HG02970 (cell line): ENCODE measurements at regions not wholly inside any gene's neighbourhood (a gene's known extent, or its start where the extent isn't known, plus 50 kb on each side); places are given as distances from the start of the nearest gene placed in this dataset.

ENCODE experiments used
- ATAC-seq: cut with Tn5 transposase; IDR thresholded peaks from one replicate; pipeline ENCODE4 v1.9.1; 2021; ENCODE audit warnings: mild to moderate bottlenecking, moderate library complexity, moderate number of reproducible peaks; ENCODE audit not compliant: unreplicated experiment, low FRiP score

- no peak for ATAC-seq
Measured at GRCh38 chr4:35900286-35901243, 343.7 kb downstream of the ARAP2 start.

DNA sequence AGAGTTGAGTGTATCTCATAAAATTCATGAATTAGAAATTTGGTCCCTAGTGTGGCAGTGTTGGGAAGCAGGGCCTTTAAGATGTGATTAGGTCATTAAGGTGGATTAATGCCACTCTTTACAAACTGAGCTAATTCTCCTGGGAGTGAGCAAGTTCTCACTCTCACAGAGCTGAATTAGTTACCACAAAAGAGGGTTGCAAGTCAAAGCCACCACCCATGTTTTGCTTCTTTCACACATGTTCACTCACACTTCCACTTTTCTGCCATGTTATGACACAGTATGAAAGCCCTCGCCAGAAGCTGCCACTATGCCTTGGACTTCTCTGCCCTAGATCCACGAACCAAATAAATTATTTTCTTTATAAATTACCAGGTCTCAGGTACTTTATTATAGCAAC, 332.1 kb downstream of the ARAP2 start:
- peak; percentile 74 for ATAC-seq

- no peak for ATAC-seq
Measured at GRCh38 chr4:35918491-35918977, 325.8 kb downstream of the ARAP2 start.

DNA sequence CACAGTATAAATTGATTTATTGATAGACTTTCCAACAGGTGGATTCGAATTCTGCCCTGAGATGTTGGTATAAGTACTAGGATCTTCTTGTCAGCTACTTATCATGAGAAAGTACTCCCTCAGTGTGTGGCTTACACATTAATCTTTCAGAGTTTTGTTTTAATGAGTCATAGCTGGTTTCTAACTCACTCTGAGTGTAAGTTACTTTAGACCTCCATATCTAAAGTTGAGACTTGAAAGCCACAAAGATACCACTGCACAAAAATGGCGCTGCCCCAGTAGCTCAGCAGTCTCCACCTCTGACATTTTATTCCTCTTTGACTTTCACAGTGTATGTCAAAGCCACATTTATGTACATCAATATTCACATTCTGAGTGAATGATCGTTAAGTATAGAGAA, 318.5 kb downstream of the ARAP2 start:
- ATAC-seq: peak; percentile 68

DNA sequence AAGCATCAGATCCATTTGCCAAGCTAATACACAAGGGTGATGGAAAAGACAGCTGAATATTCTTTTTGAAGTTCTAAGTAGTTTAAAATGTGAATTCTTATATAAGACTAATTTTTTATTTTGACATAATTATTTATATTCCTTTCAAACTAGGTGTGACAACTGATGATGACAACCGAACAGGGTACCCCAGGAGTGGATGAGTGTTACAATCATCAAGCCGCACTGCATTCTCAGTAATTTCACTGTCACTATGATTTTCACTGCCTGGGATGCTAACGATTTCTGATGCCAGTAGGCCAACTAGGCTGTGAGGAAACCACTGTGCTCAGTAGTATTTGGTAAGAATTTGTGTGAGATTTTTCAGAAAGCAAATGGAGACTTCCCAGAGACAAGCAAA, 317.5 kb downstream of the ARAP2 start:
- no peak for ATAC-seq

- no peak for ATAC-seq
Measured at GRCh38 chr4:35933901-35934300, 310.4 kb downstream of the ARAP2 start.

DNA sequence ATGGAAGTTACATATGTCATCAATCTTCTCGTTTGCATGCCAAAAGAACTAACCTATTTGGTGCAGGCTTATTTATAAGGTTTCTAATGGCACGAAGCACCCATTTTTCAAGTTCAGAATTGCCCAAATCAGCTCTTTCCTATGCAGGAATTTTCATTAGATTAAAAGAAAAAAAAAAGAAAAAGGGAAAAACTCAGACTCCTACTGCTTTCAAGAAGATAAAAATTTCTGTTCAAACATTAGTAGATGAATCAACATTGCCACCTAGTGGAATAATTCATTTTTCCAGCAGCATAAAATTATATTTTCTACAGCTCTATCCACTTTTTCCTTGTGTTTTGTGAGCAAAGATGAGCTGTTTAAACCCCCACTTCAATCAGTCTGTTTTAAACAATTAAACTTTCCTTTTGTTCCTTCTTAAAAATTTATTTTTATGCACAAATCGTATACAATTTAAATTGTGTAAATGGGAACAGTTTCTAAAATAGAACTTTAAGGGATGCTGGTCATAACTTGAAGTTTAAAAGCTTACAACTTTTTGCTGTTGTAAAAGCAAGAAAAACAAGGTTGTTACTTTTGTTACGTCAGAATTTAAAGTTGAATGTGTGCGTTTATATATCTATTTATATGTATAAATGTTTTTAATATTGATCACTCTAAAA, 309.9 kb downstream of the ARAP2 start:
- no peak for ATAC-seq

- ATAC-seq: no peak
Measured at GRCh38 chr4:35938936-35939335, 305.4 kb downstream of the ARAP2 start.

DNA sequence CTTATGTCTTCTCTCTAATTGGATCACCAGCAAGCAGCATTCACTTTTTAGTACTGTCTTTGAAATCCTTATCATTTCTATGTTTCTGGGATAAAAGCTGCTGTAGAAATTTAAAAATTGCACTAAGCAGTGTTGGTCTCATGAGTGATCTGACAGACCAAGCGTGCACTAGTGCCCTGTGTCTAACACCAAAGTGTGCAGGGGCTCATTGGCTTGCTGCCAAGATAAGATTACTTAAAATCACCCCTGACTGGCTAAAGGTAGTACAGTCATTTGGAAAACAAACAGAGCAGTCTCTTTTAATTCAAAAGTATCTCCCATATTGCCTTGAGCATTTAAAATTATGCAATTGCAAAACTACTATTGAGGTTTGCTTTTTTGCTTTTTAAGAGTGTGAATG, 304.6 kb downstream of the ARAP2 start:
- ATAC-seq: no peak

DNA sequence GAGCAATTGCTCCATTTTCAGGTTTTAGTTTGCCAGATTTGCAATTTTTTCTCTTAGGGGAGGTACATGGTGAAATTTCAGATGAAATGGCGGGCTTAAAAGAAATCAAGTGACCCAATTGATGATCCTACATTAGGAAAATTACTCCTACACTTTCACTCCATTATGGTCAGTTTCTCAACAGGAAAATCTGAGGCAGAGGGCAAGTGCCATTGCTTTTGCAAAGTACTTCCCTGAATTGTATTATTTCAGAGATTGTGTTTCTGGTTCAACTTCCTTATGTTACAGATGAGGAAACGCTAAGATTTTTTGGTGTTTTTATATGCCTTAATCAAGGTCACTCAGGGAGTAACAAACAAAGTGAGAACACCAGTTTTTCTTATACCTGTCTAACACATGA, 302.2 kb downstream of the ARAP2 start:
- ATAC-seq: no peak

DNA sequence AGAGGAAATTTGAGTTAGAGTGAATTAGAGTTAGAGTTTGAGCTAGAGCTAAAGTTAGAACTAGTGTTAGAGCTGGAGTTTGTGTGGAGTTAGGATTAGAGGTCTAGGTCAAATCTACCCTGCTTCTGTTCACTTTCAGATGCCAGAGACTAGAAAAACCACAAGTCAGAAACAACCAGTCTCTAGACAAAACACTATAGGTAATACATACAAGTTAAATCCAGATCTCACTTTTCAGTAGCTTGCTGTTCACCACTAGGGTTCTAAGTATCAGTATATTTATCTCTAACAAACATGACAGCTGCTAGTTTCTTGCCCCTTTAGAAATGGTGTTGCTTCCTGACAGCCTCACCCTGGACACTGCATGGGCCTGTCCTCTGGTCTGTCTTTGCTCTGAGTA, 300.7 kb downstream of the ARAP2 start:
- no peak for ATAC-seq

GRCh38 chr4:35948171-35948570, 296.1 kb downstream of the ARAP2 start:
- no peak for ATAC-seq

GRCh38 chr4:35950442-35950841, 293.9 kb downstream of the ARAP2 start:
- ATAC-seq: no peak

- no peak for ATAC-seq
Measured at GRCh38 chr4:35952751-35953150, 291.6 kb downstream of the ARAP2 start.

- no peak for ATAC-seq
Measured at GRCh38 chr4:35963383-35963782, 280.9 kb downstream of the ARAP2 start.

- no peak for ATAC-seq
Measured at GRCh38 chr4:35963974-35964515, 280.3 kb downstream of the ARAP2 start.

DNA sequence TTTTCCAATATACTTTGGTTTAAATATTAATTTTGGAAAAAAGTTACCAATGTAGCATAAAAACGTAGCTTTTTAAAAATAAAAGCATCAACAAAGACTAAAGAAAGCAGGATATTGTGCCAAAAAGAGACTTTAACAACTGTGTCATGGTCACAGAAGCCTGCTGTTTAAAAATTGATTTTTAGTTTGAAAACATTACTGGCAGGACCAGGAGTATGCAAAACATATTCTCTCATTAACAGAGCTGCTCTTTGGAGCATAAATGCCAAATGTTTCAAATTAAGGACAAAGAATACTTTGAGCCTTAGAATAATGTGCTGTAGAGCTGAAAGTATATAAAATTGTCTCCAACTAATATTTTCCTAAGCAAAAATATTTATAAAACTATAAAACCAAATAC, 279.0 kb downstream of the ARAP2 start:
- ATAC-seq: no peak

- peak; percentile 56 for ATAC-seq
Measured at GRCh38 chr4:35966566-35966965, 277.7 kb downstream of the ARAP2 start.

DNA sequence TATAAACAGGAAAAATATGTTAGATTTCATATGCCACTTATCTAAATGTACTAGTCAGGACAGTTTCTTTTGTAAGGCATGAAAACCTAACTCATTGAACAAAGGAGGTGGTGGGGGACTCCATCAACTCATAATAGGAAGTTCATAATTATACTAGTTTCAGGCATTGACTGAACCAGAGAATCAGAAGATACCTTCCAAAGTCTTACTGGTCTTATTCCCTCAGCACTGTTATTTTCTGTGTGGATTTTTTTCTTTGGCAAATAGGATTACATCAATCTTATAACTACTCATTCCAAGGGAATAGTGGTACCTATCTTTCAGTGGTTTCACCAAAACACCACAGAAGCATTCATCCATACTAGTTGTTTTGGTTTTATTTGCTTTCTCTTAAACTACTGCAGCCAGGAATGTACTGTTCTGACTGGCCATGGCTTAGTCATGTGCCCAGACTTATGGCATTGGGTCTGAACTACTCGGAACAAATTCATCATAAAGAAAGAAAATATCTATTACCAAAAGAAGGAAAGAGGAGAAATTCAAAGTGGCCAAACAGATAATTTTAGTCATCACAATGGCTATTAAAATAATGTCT, 273.9 kb downstream of the ARAP2 start:
- ATAC-seq: peak; percentile 45

DNA sequence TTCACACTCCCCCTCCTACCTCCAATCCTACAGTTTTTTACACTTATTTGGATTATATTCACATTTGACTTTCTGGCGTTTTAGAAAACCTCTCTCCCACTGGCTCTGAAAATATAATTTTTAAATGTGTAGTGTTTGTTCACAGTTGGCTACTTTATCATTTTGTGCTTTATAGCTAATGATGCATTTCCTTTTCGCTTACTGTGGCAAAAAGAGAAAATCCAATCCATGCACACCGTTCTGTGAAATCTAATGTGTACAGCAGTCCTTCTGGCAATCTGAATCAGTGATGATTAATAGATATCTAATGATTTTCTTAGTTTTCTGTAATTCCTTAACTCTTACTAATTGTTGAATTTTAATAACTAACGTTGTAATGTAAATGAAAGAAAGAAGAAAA, 271.5 kb downstream of the ARAP2 start:
- no peak for ATAC-seq
